CMK (cell line): ENCODE measurements at regions not wholly inside any gene's neighbourhood (a gene's known extent, or its start where the extent isn't known, plus 50 kb on each side); places are given as distances from the start of the nearest gene placed in this dataset.
"Not testable (repeated sequence)": the region's sequence is repeated elsewhere in the genome, so short reads cannot be mapped to it uniquely, and the experiment has no call there.

Experiments
- DNase-seq: peaks from one replicate; pipeline ENCODE4 v3.0.0-alpha.2; 2010; ENCODE audit warnings: low read depth

DNA sequence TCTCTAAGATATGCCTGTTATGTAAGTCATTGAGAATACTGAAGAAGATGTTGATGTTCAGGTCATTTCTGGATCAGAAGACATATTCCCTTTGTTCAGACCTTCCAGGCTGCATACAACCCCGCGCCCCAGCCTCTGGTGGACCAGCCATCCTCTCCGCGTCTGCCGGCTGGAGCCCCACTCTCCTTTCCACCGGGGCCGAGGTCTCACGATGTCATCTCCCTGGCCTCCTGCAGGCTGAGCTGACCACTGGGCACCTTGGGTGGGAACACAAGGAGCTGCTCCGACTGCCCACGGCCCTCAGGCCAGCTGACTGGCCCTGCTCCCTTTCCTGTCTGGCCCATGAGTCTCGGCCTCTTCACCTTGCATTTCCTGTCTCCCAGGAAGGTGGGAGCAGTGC, 124.6 kb downstream of the SHANK2 start:
- no peak for DNase-seq

GRCh38 chr11:71126401-71126800, 126.0 kb downstream of the SHANK2 start:
- not testable (repeated sequence) for DNase-seq

DNA sequence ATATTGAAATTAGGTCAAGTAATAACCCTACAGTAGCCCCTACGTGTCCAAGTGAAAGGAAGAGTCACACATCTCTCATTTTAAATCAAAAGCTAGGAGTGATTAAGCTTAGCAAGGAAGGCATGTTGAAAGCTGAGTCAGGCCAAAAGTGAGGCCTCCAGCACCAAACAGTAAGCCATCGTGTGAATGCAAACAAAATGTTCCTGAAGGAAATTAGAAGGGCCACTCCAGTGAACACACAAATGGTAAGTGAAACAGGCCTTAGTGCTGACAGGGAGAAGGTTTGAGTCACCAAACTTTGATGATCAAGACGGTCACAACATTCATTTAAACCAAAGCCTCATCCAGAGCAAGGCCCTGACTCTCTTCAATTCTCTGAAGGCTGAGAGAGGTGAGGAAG, 127.2 kb downstream of the SHANK2 start:
- DNase-seq = no peak

GRCh38 chr11:71124127-71124526, 128.2 kb downstream of the SHANK2 start:
- DNase-seq = no peak

DNA sequence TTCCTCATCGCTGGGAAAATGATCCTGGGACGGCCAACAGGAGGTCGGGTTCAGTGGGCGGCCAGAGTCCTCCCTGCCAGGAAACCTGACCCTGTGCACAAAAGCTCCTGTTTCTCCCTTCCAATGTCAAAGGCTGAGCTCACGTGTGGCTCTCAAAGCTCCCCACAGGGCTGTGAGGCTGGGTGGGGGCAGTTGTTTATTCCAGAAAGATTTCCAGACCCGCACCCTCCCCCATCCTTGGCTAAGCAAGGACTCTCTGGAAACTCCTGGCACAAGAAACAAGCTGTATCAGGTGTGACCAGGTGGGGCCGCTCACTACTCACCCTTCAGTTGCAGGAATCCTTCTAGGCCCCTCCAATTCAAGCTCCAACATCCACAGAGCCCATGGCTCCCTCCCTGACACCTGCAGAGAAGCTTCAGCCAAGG, 131.9 kb downstream of the SHANK2 start:
- DNase-seq = no peak

DNA sequence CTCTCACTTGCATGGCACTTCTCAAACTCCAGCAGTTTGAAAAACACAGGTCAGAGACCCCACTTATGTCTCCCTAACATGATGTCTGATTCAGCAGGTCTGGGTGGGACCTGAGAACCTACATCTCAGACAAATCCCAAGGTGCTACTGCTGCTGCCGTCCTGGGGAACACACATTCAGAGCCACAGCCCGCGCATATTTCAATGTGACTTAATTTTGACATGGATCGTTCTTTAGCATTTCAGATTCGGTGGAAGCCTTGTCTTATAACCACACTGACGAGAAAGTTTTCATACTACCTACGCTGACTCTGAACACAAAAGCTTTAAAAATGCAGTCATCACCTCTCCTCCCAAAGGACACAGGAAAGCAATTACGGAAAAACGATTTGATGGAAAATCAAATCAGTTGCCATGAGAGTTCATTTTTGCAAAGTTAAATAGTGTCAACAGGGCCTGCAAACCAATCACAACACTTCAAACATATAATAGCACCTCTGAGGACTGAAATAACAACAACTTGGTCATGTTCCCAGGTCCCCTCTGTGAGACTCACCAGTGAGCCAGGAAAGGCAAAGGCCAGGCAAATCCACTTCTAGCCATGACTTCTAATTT, 132.6 kb downstream of the SHANK2 start:
- no peak for DNase-seq

DNA sequence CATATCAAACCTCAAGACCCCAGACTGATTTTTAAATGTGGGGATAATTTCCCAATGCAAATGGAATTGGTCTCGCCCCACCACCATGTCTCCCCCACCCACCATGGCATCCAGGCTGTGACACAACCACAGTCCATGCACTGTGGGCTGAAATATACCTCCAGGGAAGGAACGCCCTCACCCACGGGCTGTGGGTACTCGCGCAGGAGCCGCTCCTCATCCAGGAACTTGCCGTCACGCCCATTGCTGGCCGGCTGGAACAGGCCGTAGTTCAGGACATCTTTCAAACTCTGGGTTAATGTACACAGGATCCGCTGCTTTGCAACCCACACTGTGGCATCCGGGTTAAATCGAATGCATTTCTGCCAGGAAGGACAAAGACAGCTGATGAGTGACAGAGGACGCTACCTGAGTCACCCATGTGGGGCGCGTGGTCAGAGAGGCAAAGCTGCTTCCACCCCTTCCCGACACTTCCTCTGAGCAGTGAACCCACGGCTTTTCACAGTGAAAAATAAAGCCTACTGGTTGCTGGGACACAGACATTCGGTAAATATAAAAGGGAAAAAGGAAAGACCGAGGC, 133.6 kb downstream of the SHANK2 start:
- DNase-seq = no peak

DNA sequence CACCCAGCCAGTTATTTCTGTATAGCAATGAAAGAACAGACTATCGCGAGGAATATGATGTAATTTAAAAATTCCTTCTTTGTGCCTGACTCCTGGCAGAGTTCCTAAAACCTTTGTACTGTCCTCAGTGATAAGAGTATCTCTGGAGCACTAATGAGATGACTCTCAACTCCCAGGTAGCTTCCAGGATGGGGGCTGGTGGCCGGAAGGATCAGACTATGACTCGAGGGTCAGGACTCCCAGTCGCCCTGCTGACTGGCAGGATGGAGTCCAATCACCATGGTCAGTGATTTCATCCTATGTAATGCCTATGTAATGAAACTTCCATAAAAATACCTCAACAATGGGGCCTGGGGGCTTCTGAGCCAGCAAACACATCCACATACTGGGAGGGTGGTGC, 135.1 kb downstream of the SHANK2 start:
- no peak for DNase-seq

GRCh38 chr11:71116693-71117040, 135.7 kb downstream of the SHANK2 start:
- DNase-seq = no peak

DNA sequence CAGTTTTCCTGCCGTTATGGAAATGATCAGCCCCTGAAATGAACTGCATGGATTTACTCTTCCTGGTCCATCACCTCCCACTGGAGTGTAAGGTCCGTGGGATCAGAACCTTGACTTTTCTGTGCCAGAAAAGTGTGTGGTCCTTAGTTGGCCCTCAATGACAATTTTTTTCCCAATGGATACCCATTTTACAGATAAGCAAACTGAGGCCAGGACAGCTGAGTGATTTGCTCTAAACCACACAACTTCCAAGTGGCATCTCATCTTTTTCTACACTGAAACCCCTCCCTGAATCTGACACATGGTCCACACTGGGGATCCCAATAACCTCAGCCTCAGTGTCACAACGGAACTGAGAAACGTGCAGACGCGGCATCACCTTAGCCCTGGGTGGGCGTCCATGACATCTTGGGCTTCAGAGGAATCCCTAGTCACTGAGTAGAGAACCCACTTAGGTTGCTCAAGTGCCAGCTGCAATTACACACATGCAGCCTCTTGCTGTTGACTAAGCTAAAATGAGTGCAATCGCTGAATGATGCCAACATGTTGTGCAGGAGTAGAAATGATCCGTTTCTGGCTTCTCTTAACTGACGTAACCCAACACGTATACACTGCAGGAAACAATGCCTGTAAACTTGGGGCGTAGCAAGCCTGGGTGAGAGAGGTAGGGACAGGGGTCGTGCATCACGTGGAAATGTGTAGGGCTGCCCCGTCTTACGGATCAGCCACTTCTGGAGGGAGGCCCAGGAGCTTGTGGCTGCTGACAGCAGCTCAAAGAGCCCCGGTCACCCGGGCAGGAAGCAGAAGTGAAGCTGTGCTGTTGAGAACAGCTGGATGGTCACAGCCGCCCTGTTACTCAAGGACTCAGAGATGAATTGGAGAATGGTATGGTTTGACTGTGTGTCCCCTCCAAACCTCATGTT, 136.3 kb downstream of the SHANK2 start:
- DNase-seq = no peak

DNA sequence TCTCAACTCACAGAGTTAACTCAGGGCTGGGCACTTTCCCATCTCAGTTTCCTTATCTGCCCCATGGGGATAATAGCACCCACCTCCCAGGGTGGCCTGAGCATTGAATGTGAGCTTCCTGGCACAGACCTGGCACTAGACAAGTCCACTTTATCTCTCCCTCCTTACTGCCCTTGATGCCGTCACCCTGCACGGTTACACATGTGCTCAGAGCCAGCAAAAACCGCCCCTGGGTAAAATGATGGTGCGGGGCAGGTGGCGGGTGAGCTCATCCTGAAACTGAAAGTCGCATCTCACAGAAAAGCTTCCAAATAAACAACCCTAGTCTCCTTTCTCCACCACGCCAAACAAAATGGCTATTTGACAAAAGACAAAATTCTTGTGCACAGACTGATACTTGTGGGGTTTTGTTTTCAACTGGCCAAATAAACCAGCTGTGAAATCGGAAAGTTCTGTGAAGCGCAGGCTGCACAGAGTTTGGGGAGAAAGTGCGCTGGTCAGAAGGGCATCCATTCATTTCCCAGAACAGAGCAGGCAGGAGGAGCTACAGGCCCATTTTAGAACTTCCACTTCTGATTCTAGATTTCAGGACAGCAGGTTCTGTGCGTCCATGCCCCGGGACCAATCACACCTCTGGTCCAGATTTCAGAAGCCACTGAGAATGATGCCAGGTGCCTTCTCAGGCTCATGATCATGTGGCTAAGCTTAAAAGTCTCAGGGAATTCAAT, 138.1 kb downstream of the SHANK2 start:
- no peak for DNase-seq

- no peak for DNase-seq
These were observed 139.4 kb downstream of the SHANK2 start for GRCh38 chr11:71112990-71113389.

GRCh38 chr11:71112454-71112853, 139.9 kb downstream of the SHANK2 start:
- DNase-seq = no peak

GRCh38 chr11:71109586-71109985, 142.8 kb downstream of the SHANK2 start:
- no peak for DNase-seq

DNA sequence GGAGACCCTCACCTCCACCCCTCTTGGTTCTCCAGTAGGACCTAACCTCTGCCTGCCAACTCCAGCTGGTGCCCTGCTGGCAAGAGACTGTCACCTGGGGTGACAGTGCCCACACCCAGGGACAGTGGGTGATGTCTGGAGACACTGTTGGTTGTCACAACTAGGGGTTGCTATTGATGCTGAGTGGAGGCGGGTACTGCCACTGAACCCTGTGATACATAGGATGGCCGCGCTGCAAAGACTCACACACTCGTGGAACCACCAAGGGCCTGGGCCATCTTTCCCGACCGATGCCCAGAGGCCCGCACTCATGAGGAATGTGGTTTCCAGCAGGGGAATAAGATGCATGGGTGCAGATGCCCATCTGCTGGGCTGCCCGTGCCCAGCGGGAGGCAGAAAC, 143.2 kb downstream of the SHANK2 start:
- DNase-seq = no peak

- DNase-seq = no peak
These were observed 144.1 kb downstream of the SHANK2 start for GRCh38 chr11:71108013-71108865.

- DNase-seq = no peak
These were observed 145.7 kb downstream of the SHANK2 start for GRCh38 chr11:71106671-71107070.

GRCh38 chr11:71103266-71103665, 149.1 kb downstream of the SHANK2 start:
- no peak for DNase-seq

DNA sequence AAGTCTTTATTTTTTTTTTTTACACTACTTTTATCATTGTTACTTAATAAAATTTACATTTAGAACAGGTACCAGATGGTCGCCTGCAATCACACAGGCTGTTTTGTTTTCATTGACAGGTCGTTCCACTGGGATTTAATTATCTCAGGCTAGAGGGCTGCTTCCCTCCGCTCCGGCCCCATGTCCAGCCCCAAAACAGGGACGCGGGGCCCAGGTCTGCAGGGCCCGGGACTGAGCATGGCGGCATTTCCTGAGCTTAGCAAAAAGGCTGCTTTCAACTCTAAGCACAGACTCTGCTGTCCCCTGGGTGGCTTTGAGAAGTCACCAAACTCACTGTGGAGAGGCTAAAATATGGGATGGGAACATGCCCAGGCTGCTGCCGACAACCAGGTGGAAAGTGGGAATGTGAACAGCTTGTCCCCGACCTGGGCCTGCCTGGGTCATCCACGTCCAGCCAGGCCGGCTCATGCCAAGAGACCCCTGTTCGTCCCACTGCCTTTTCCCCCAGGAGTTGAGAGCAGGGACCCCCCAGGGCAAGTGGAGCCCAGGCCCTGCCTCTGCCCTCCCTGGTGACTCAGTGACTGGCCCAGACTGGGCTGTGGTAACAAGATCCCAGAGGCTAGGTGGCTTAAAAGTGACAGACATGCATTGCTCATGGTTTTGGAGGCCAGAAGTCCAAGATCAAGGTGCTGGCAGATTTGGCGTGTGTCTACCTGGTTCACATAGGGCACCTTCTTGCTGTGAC, 150.0 kb downstream of the SHANK2 start:
- no peak for DNase-seq

GRCh38 chr11:71101606-71102005, 150.8 kb downstream of the SHANK2 start:
- DNase-seq = no peak

DNA sequence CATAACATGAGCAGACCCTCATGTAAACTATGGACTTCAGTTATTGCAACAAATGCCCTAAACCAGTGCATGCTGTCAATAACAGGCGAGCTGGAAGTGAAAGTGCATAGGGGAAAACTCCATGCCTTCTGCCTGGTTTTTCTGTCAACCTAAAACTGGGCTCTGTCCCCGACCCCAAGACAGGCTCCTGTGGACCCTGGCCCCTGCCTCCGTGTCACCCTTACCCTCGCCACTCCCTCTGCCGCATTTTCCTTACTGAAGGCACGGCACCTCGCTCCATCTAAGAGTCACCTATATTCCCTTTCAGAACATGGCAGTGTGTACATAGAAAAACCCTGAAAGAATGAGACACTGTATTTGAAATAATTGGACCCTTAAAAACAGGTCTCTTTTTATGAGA, 151.3 kb downstream of the SHANK2 start:
- no peak for DNase-seq
